Stimulated activated CD8-positive, alpha-beta memory T cell treated with anti-CD3 and anti-CD28 coated beads, Interleukin-4, amount 100 ng/mL, for 1 hour (primary cell): ENCODE measurements at regions not wholly inside any gene's neighbourhood (a gene's known extent, or its start where the extent isn't known, plus 50 kb on each side); places are given as distances from the start of the nearest gene placed in this dataset.
"Not testable (repeated sequence)": the region's sequence is repeated elsewhere in the genome, so short reads cannot be mapped to it uniquely, and the experiment has no call there.

Experiments
- DNase-seq, 2 donors: peaks; one replicate each; pipeline ENCODE4 v3.0.0-alpha.2; 2020; ENCODE audit warnings: low read depth in 2 of 2, low spot score in 1 of 2

- DNase-seq, result no peak
Observed at GRCh38 chr12:107144441-107144840, 51.1 kb upstream of the CRY1 start.

- DNase-seq, result no peak
Observed at GRCh38 chr12:107144990-107145389, 51.6 kb upstream of the CRY1 start.

GRCh38 chr12:107145397-107145796 lies 52.0 kb upstream of the CRY1 start:
- DNase-seq, result no peak

- no peak for DNase-seq
Observed at GRCh38 chr12:107148107-107148506, 54.8 kb upstream of the CRY1 start.

- no peak for DNase-seq
Observed at GRCh38 chr12:107152315-107152714, 59.0 kb upstream of the CRY1 start.

- DNase-seq, result no peak
Observed at GRCh38 chr12:107159384-107159900, 66.1 kb upstream of the CRY1 start.

GRCh38 chr12:107163413-107163812 lies 70.1 kb upstream of the CRY1 start:
- DNase-seq, result no peak

GRCh38 chr12:107164392-107164791 lies 71.0 kb upstream of the CRY1 start:
- DNase-seq, result no peak

- DNase-seq, result no peak
Observed at GRCh38 chr12:107165581-107165980, 72.2 kb upstream of the CRY1 start.

- DNase-seq, result no peak
Observed at GRCh38 chr12:107167756-107168155, 74.4 kb upstream of the CRY1 start.

- DNase-seq, result no peak
Observed at GRCh38 chr12:107169200-107169599, 75.9 kb upstream of the CRY1 start.

GRCh38 chr12:107178776-107179175 lies 85.4 kb upstream of the CRY1 start:
- DNase-seq, result peak in 1 of 2 donors; percentile 2

GRCh38 chr12:107179871-107180270 lies 86.5 kb upstream of the CRY1 start:
- no peak for DNase-seq

- no peak for DNase-seq
Observed at GRCh38 chr12:107180272-107180671, 86.9 kb upstream of the CRY1 start.

GRCh38 chr12:107184359-107184930 lies 91.1 kb upstream of the CRY1 start:
- DNase-seq, result no peak

GRCh38 chr12:107196681-107197080 lies 103.3 kb upstream of the CRY1 start:
- no peak for DNase-seq

- no peak for DNase-seq
Observed at GRCh38 chr12:107200394-107200793, 107.0 kb upstream of the CRY1 start.

GRCh38 chr12:107207931-107208525 lies 114.7 kb upstream of the CRY1 start:
- DNase-seq, result no peak

- DNase-seq, result not testable (repeated sequence)
Observed at GRCh38 chr12:107209700-107210099, 116.4 kb upstream of the CRY1 start.

- DNase-seq, result not testable (repeated sequence)
Observed at GRCh38 chr12:107214373-107214773, 121.0 kb upstream of the CRY1 start.

- DNase-seq, result not testable (repeated sequence)
Observed at GRCh38 chr12:107216411-107216810, 123.1 kb upstream of the CRY1 start.

- DNase-seq, result no peak
Observed at GRCh38 chr12:107219301-107219700, 126.0 kb upstream of the CRY1 start.

- no peak for DNase-seq
Observed at GRCh38 chr12:107221913-107222312, 128.6 kb upstream of the CRY1 start.
